CD14-positive monocyte (primary cell): ENCODE measurements at regions not wholly inside any gene's neighbourhood (a gene's known extent, or its start where the extent isn't known, plus 50 kb on each side); places are given as distances from the start of the nearest gene placed in this dataset.

Experiments
- DNase-seq, 3 donors: peaks; one replicate each; pipeline ENCODE4 v3.0.0-alpha.2; 2011 to 2022
- H2AFZ ChIP-seq: 2 replicates; pipeline ENCODE4 v1.6.0; 2012; ENCODE audit warnings: mild to moderate bottlenecking, low read depth, low read length, inconsistent platforms; ENCODE audit not compliant: insufficient read depth, poor library complexity, severe bottlenecking
- H3K27ac ChIP-seq, 2 donors: 1 replicate in 1 of 2; 2 replicates in 1 of 2; pipeline ENCODE4 v1.5.1; 2012 to 2013; ENCODE audit warnings: low read length in 2 of 2, control low read depth in 1 of 2, inconsistent platforms in 1 of 2, low read depth in 1 of 2, mild to moderate bottlenecking in 1 of 2
- H3K27me3 ChIP-seq, 2 donors: one replicate each; pipeline versions ENCODE4 v1.6.0 to v1.6.1; 2011 to 2013; ENCODE audit warnings: low read length in 2 of 2; ENCODE audit not compliant: control insufficient read depth in 2 of 2, insufficient read depth in 2 of 2
- H3K36me3 ChIP-seq, 2 donors: replicated peaks in 1 of 2; 1 replicate in 1 of 2; 2 replicates in 1 of 2; pipeline versions ENCODE4 v1.5.1 to v1.6.1; 2012 to 2013; ENCODE audit warnings: low read length in 2 of 2, control low read depth in 1 of 2, inconsistent platforms in 1 of 2, mild to moderate bottlenecking in 1 of 2; ENCODE audit not compliant: insufficient read depth in 2 of 2, control insufficient read depth in 1 of 2
- H3K4me1 ChIP-seq, 2 donors: 1 replicate in 1 of 2; 2 replicates in 1 of 2; pipeline versions ENCODE4 v1.5.1 to v1.6.1; 2012 to 2013; ENCODE audit warnings: low read length in 2 of 2, control low read depth in 1 of 2, inconsistent platforms in 1 of 2, mild to moderate bottlenecking in 1 of 2, moderate library complexity in 1 of 2; ENCODE audit not compliant: insufficient read depth in 2 of 2, control insufficient read depth in 1 of 2
- H3K4me2 ChIP-seq: replicated peaks from 2 replicates; pipeline ENCODE3; 2012; ENCODE audit warnings: low read length, moderate library complexity, mild to moderate bottlenecking; ENCODE audit not compliant: poor library complexity, severe bottlenecking; ENCODE audit errors: extremely low read depth
- H3K4me3 ChIP-seq, 3 experiments: fragments of 200-600 bp in 1 of 3; sonication (generic) in 1 of 3; replicated peaks in 1 of 3; 1 replicate in 2 of 3; 2 replicates in 1 of 3; pipeline ENCODE4 v1.5.1; 2011 to 2013; ENCODE audit warnings: low read length in 3 of 3, mild to moderate bottlenecking in 3 of 3, control low read depth in 2 of 3, low read depth in 2 of 3, inconsistent platforms in 1 of 3, moderate library complexity in 1 of 3
- H3K79me2 ChIP-seq: 2 replicates; pipeline ENCODE4 v1.6.0; 2012; ENCODE audit warnings: mild to moderate bottlenecking, control low read depth, inconsistent platforms, low read length, moderate library complexity; ENCODE audit not compliant: insufficient read depth
- H3K9ac ChIP-seq: 2 replicates; pipeline ENCODE4 v1.6.0; 2017; ENCODE audit warnings: low read length, mild to moderate bottlenecking; ENCODE audit not compliant: insufficient read depth, poor library complexity, severe bottlenecking
- H3K9me3 ChIP-seq, 2 donors: replicated peaks in 1 of 2; 1 replicate in 1 of 2; 2 replicates in 1 of 2; pipeline versions ENCODE4 v1.5.1 to v1.6.1; 2012 to 2013; ENCODE audit warnings: low read length in 2 of 2, control low read depth in 1 of 2; ENCODE audit not compliant: control insufficient read depth in 1 of 2, insufficient read depth in 1 of 2
- H4K20me1 ChIP-seq: 2 replicates; pipeline ENCODE4 v1.6.0; 2012; ENCODE audit warnings: mild to moderate bottlenecking, low read length, control low read depth, moderate library complexity; ENCODE audit not compliant: insufficient read depth
- H3K27ac Mint-ChIP-seq, 7 donors: one replicate each; pipeline ENCODE4 v1.8.0; 2020; ENCODE audit warnings: mild to moderate bottlenecking in 7 of 7, mixed read lengths in 7 of 7, moderate library complexity in 6 of 7, inconsistent platforms in 2 of 7
- H3K27me3 Mint-ChIP-seq, 3 donors: one replicate each; pipeline ENCODE4 v1.8.0; 2021 to 2022; ENCODE audit warnings: low read depth in 3 of 3, mild to moderate bottlenecking in 3 of 3, mixed read lengths in 3 of 3, moderate library complexity in 3 of 3, inconsistent platforms in 1 of 3
- H3K36me3 Mint-ChIP-seq, 2 donors: one replicate each; pipeline ENCODE4 v1.8.0; 2020; ENCODE audit warnings: mixed read lengths in 2 of 2, inconsistent platforms in 1 of 2, mild to moderate bottlenecking in 1 of 2
- H3K4me1 Mint-ChIP-seq: one replicate; pipeline ENCODE4 v1.8.0; 2020; ENCODE audit warnings: mild to moderate bottlenecking, mixed read lengths
- H3K4me3 Mint-ChIP-seq, 2 donors: one replicate each; pipeline ENCODE4 v1.8.0; 2020; ENCODE audit warnings: mild to moderate bottlenecking in 2 of 2, mixed read lengths in 2 of 2, moderate library complexity in 1 of 2
- H3K9me3 Mint-ChIP-seq, 7 donors: one replicate each; pipeline ENCODE4 v1.8.0; 2020 to 2022; ENCODE audit warnings: mixed read lengths in 7 of 7, mild to moderate bottlenecking in 6 of 7, moderate library complexity in 6 of 7, inconsistent platforms in 2 of 7
- CTCF ChIP-seq: fragments of 200-600 bp; IDR thresholded peaks from one replicate; pipeline ENCODE4 v1.8.0; 2022; ENCODE audit warnings: antibody characterized with exemption, mild to moderate bottlenecking
- WGBS: methylation state at CpG from one replicate; pipeline ENCODE4 v1.1.5; 2013; ENCODE audit warnings: missing lambda C conversion rate; ENCODE audit not compliant: insufficient coverage; 5-methylcytosine and 5-hydroxymethylcytosine counted together
- intact Hi-C, 2 donors: fragments of 100-400 bp; cut with micrococcal nuclease; formaldehyde crosslinking; loops; one replicate each; pipeline versions ENCODE4 v1.15.0 to v1.15.1; 2023

GRCh38 chr13:84870190-84870589 is 929.0 kb downstream of the SLITRK6 start:
- Histone ChIP-seq H3K4me3 (no peak overlapping the region), H3K27me3 (no peaks in the 10 kb centered on the region), H3K4me2 (no peak overlapping the region), H2AFZ (no peak overlapping the region), H3K9ac (no peak overlapping the region), H4K20me1 (no peaks in the 10 kb centered on the region), H3K36me3 (no peaks in the 10 kb centered on the region), H3K79me2 (no peaks in the 10 kb centered on the region), H3K9me3 (peaks cover 0 to 7% of the 10 kb centered on the region in 2 donors), H3K4me1 (no peaks in the 10 kb centered on the region), H3K27ac (no peak overlapping the region)
- intact Hi-C loops, result no loop called here
- Mint-ChIP-seq H3K36me3 (no peaks in the 10 kb centered on the region), H3K4me1 (no peaks in the 10 kb centered on the region), H3K9me3 (peaks cover 0 to 6% (median 3%) of the 10 kb centered on the region in 7 donors), H3K27me3 (peaks cover 0 to 1% (median 0%) of the 10 kb centered on the region in 3 donors), H3K4me3 (no peak overlapping the region), H3K27ac (no peak overlapping the region)
- TF ChIP-seq CTCF, result no peak
- DNase-seq, result no peak
- no CpG with 5 or more reads among the region's 6 CpGs for WGBS

GRCh38 chr13:84867246-84867645 is 932.0 kb downstream of the SLITRK6 start:
- H3K4me1 ChIP-seq, result no peaks in the 10 kb centered on the region
- no peaks in the 10 kb centered on the region for H3K36me3 ChIP-seq
- no peak for DNase-seq
- H3K9ac ChIP-seq, result no peak overlapping the region
- no peaks in the 10 kb centered on the region for H3K79me2 ChIP-seq
- Mint-ChIP-seq H3K9me3 (peaks cover 0 to 3% (median 0%) of the 10 kb centered on the region in 7 donors), H3K27ac (no peak overlapping the region), H3K27me3 (peaks cover 0 to 1% (median 0%) of the 10 kb centered on the region in 3 donors), H3K4me1 (no peaks in the 10 kb centered on the region), H3K36me3 (no peaks in the 10 kb centered on the region), H3K4me3 (no peak overlapping the region)
- no peak overlapping the region for H2AFZ ChIP-seq
- no peaks in the 10 kb centered on the region for H3K27me3 ChIP-seq
- intact Hi-C loops, result no loop called here
- no peak overlapping the region for H3K4me3 ChIP-seq
- H3K4me2 ChIP-seq, result no peak overlapping the region
- H3K9me3 ChIP-seq, result no peaks in the 10 kb centered on the region
- H3K27ac ChIP-seq, result no peak overlapping the region
- no peak for TF ChIP-seq CTCF
- no peaks in the 10 kb centered on the region for H4K20me1 ChIP-seq
